Ishikawa (cell line): ENCODE measurements at regions not wholly inside any gene's neighbourhood (a gene's known extent, or its start where the extent isn't known, plus 50 kb on each side); places are given as distances from the start of the nearest gene placed in this dataset.

Experiments
- CEBPB ChIP-seq: IDR thresholded peaks from 2 replicates; pipeline ENCODE4 v1.6.1; 2012
- EP300 ChIP-seq: IDR thresholded peaks from 2 replicates; pipeline ENCODE4 v1.6.1; 2012; ENCODE audit warnings: borderline replicate concordance
- TAF1 ChIP-seq: IDR thresholded peaks from 2 replicates; pipeline ENCODE4 v1.6.1; 2012; ENCODE audit warnings: low read depth, mild to moderate bottlenecking
- TF ChIP-seq, protein P1 (sequence below): IDR thresholded peaks from 2 replicates; pipeline ENCODE4 v1.6.1; 2012; ENCODE audit warnings: low read depth, mild to moderate bottlenecking

GRCh38 chrX:33726281-33727160 is 405.6 kb downstream of the FAM47A start:
- TF ChIP-seq TAF1, result no peak
- TF ChIP-seq, protein P1, sequence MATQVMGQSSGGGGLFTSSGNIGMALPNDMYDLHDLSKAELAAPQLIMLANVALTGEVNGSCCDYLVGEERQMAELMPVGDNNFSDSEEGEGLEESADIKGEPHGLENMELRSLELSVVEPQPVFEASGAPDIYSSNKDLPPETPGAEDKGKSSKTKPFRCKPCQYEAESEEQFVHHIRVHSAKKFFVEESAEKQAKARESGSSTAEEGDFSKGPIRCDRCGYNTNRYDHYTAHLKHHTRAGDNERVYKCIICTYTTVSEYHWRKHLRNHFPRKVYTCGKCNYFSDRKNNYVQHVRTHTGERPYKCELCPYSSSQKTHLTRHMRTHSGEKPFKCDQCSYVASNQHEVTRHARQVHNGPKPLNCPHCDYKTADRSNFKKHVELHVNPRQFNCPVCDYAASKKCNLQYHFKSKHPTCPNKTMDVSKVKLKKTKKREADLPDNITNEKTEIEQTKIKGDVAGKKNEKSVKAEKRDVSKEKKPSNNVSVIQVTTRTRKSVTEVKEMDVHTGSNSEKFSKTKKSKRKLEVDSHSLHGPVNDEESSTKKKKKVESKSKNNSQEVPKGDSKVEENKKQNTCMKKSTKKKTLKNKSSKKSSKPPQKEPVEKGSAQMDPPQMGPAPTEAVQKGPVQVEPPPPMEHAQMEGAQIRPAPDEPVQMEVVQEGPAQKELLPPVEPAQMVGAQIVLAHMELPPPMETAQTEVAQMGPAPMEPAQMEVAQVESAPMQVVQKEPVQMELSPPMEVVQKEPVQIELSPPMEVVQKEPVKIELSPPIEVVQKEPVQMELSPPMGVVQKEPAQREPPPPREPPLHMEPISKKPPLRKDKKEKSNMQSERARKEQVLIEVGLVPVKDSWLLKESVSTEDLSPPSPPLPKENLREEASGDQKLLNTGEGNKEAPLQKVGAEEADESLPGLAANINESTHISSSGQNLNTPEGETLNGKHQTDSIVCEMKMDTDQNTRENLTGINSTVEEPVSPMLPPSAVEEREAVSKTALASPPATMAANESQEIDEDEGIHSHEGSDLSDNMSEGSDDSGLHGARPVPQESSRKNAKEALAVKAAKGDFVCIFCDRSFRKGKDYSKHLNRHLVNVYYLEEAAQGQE, result no peak
- no peak for TF ChIP-seq EP300
- no peak for TF ChIP-seq CEBPB
